ENCODE measurements at regions not wholly inside any gene's neighbourhood (a gene's known extent, or its start where the extent isn't known, plus 50 kb on each side); places are given as distances from the start of the nearest gene placed in this dataset.

- H3K27ac Mint-ChIP-seq: no peak overlapping the region
Observed at GRCh38 chr2:186032930-186033329, 294.3 kb downstream of the FSIP2 start.

DNA sequence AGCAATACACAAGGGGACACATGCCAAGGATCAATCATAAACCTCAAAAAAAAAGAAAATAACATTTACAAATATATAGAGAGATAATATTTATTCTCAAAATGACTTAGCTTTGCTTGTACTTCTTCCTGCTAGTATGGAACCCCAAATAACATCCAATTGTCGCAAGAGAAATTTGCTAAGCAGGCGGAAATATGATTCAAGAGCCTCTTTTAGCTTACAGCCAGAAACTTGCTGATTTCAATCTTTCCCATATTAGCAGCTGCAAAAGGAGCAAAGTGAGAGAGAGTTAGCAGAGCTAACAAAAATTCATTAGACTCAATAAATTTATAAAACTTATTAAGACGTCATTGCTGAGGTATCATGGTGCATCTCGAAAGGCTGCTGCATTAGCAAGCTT, 294.9 kb downstream of the FSIP2 start:
- no peaks in the 10 kb centered on the region for H3K36me3 ChIP-seq (ENCODE audit: control insufficient read depth, insufficient read depth, low read length)
- Mint-ChIP-seq H3K4me1 (no peaks in the 10 kb centered on the region), H3K27me3 (no peaks in the 10 kb centered on the region), H3K4me3 (no peak overlapping the region), H3K36me3 (peaks cover 14% of the 10 kb centered on the region), H3K27ac (no peak overlapping the region), H3K9me3 (peaks cover 0 to 4% (median 0%) of the 10 kb centered on the region in 7 donors)
- H3K27ac ChIP-seq (ENCODE audit: insufficient read depth, low read length, poor library complexity, severe bottlenecking): no peak overlapping the region
- no peak for ATAC-seq (ENCODE audit: low read depth in 2 of 2)
- H3K27me3 ChIP-seq (ENCODE audit: control insufficient read depth, insufficient read depth, low read length): no peaks in the 10 kb centered on the region
- H3K9me3 ChIP-seq (ENCODE audit: control insufficient read depth in 2 of 2, low read length in 2 of 2): no peaks in the 10 kb centered on the region
- no peaks in the 10 kb centered on the region for H3K4me1 ChIP-seq (ENCODE audit: control insufficient read depth, insufficient read depth, low read length, poor library complexity, severe bottlenecking)
- no peak overlapping the region for H3K4me3 ChIP-seq (ENCODE audit: low read depth, low read length)
- no peak for DNase-seq

More at GRCh38 chr2:186032930-186033329, 294.3 kb downstream of the FSIP2 start:
- Histone ChIP-seq H3K4me1 (ENCODE audit: control insufficient read depth, insufficient read depth, low read length, poor library complexity, severe bottlenecking) (no peaks in the 10 kb centered on the region), H3K4me3 (ENCODE audit: low read depth, low read length) (no peak overlapping the region), H3K27ac (ENCODE audit: insufficient read depth, low read length, poor library complexity, severe bottlenecking) (no peak overlapping the region), H3K36me3 (ENCODE audit: control insufficient read depth, insufficient read depth, low read length) (no peaks in the 10 kb centered on the region), H3K27me3 (ENCODE audit: control insufficient read depth, insufficient read depth, low read length) (no peaks in the 10 kb centered on the region), H3K9me3 (ENCODE audit: control insufficient read depth in 2 of 2, low read length in 2 of 2) (no peaks in the 10 kb centered on the region)
- no peak for ATAC-seq (ENCODE audit: low read depth in 2 of 2)
- Mint-ChIP-seq H3K36me3 (peaks cover 14% of the 10 kb centered on the region), H3K4me3 (no peak overlapping the region), H3K27me3 (no peaks in the 10 kb centered on the region), H3K9me3 (peaks cover 0 to 4% (median 0%) of the 10 kb centered on the region in 7 donors), H3K4me1 (no peaks in the 10 kb centered on the region)
- no peak for DNase-seq

DNA sequence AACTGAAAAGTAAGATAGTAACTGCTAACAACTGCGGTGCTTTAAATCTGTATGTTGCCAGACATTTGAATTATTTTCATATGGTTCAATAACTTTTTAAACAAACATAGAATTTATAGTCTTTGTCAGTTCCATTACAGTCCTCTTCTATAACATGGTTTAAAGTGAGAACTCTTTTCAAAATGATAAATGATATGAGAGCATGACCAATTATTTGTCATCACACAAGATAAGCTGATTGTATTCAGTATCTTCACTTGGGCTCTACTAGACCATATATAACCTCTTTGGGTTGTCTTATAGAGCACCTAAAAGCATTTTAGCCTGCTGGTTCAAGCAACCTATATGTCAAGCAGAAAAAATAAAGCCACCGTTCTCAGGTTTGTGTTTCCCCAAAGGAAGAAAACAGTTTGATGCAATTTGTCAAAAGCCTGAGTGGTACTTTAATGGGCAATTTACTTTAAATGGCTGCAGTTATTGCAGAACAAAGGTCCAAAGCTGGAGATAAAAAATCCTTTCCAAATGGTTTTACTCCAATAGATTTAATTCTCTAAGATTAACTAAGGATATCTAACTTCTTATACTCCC, 298.4 kb downstream of the FSIP2 start:
- H3K27me3 Mint-ChIP-seq: no peaks in the 10 kb centered on the region
- no peaks in the 10 kb centered on the region for H3K4me1 Mint-ChIP-seq
- H3K27ac Mint-ChIP-seq: no peak overlapping the region
- H3K9me3 ChIP-seq (ENCODE audit: control insufficient read depth in 2 of 2, low read length in 2 of 2): no peaks in the 10 kb centered on the region
- no peaks in the 10 kb centered on the region for H3K27me3 ChIP-seq (ENCODE audit: control insufficient read depth, insufficient read depth, low read length)
- no peak overlapping the region for H3K4me3 ChIP-seq (ENCODE audit: low read depth, low read length)
- H3K9me3 Mint-ChIP-seq: peaks cover 0 to 1% (median 0%) of the 10 kb centered on the region in 7 donors
- DNase-seq (no peak), ATAC-seq (ENCODE audit: low read depth in 2 of 2) (no peak)
- H3K4me3 Mint-ChIP-seq: no peak overlapping the region
- H3K4me1 ChIP-seq (ENCODE audit: control insufficient read depth, insufficient read depth, low read length, poor library complexity, severe bottlenecking): no peaks in the 10 kb centered on the region
- peaks cover 5% of the 10 kb centered on the region for H3K36me3 Mint-ChIP-seq
- no peaks in the 10 kb centered on the region for H3K36me3 ChIP-seq (ENCODE audit: control insufficient read depth, insufficient read depth, low read length)
- no peak overlapping the region for H3K27ac ChIP-seq (ENCODE audit: insufficient read depth, low read length, poor library complexity, severe bottlenecking)

DNA sequence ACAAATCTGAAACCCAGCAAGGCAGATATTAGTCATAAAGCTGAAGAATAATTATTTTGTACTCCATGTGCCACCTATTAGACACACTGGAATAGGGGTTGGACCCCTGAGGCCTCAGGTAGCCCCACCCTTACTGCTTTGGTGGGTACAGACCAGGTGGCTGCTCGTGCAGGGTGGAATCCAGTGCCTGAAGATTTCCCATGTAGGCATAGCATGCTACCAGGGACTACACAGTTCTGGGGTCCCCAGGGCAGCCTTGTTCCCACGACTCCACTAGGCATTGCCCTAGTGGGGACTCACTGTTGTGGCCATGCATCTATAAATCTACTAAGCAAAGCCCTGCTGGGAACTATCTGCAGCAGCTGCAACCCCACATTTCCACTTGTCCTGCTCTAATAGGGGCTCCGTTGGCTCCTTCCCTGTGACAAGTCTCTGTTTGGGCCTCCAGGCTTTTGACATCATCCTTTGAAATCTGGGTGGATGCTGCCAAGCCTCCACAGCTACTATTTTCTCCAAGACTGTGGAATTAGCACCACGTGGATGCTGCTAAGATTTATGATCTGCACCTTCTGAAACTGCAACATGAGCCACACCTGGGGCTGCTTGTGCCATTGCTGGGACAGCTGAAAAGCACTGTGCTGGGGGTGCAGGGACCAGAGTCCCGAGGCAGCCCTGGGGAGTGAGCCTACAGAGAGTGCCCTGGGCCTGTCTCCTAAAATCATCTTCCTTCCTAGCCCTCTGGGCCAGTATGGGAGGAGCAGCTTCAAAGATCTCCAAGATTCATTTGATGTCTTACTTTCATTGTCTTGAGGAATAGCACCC, 303.8 kb downstream of the FSIP2 start:
- H3K9me3 ChIP-seq (ENCODE audit: control insufficient read depth in 2 of 2, low read length in 2 of 2): no peaks in the 10 kb centered on the region
- no peak overlapping the region for H3K27ac ChIP-seq (ENCODE audit: insufficient read depth, low read length, poor library complexity, severe bottlenecking)
- H3K36me3 ChIP-seq (ENCODE audit: control insufficient read depth, insufficient read depth, low read length): no peaks in the 10 kb centered on the region
- Mint-ChIP-seq H3K27me3 (no peaks in the 10 kb centered on the region), H3K9me3 (no peaks in the 10 kb centered on the region), H3K36me3 (no peaks in the 10 kb centered on the region), H3K4me3 (no peak overlapping the region), H3K4me1 (no peaks in the 10 kb centered on the region), H3K27ac (no peak overlapping the region)
- H3K4me1 ChIP-seq (ENCODE audit: control insufficient read depth, insufficient read depth, low read length, poor library complexity, severe bottlenecking): no peaks in the 10 kb centered on the region
- no peak overlapping the region for H3K4me3 ChIP-seq (ENCODE audit: low read depth, low read length)
- DNase-seq: no peak
- H3K27me3 ChIP-seq (ENCODE audit: control insufficient read depth, insufficient read depth, low read length): no peaks in the 10 kb centered on the region
- ATAC-seq (ENCODE audit: low read depth in 2 of 2): no peak

- ATAC-seq (ENCODE audit: low read depth in 2 of 2) (no peak), DNase-seq (no peak)
- Mint-ChIP-seq H3K9me3 (no peaks in the 10 kb centered on the region), H3K4me1 (no peaks in the 10 kb centered on the region), H3K4me3 (no peak overlapping the region), H3K27me3 (no peaks in the 10 kb centered on the region), H3K27ac (no peak overlapping the region), H3K36me3 (no peaks in the 10 kb centered on the region)
- no peak overlapping the region for H3K27ac ChIP-seq (ENCODE audit: insufficient read depth, low read length, poor library complexity, severe bottlenecking)
- H3K4me3 ChIP-seq (ENCODE audit: low read depth, low read length): no peak overlapping the region
- H3K4me1 ChIP-seq (ENCODE audit: control insufficient read depth, insufficient read depth, low read length, poor library complexity, severe bottlenecking): no peaks in the 10 kb centered on the region
- H3K9me3 ChIP-seq (ENCODE audit: control insufficient read depth in 2 of 2, low read length in 2 of 2): no peaks in the 10 kb centered on the region
- no peaks in the 10 kb centered on the region for H3K36me3 ChIP-seq (ENCODE audit: control insufficient read depth, insufficient read depth, low read length)
- H3K27me3 ChIP-seq (ENCODE audit: control insufficient read depth, insufficient read depth, low read length): no peaks in the 10 kb centered on the region
Observed at GRCh38 chr2:186044761-186045160, 306.2 kb downstream of the FSIP2 start.

DNA sequence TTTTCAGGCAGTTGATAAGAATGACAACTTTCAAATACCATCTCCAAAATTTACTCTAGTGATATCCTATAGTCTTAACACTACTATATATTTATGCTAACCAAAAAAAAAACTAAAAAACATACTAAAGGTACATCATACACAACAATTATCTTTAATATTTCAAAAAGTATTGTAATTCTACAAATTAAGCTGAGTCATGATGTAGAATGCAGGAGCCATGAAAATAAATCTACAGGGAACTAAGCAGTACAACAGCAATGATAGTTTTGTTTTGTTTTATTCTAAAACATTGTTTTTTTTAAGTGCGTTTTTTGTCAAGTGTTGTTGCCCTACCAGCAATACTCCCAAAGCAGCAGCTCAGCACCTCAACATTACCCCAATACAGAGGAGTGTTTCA, 314.3 kb downstream of the FSIP2 start:
- no peak overlapping the region for H3K4me3 ChIP-seq (ENCODE audit: low read depth, low read length)
- no peaks in the 10 kb centered on the region for H3K27me3 Mint-ChIP-seq
- ATAC-seq (ENCODE audit: low read depth in 2 of 2): no peak

DNA sequence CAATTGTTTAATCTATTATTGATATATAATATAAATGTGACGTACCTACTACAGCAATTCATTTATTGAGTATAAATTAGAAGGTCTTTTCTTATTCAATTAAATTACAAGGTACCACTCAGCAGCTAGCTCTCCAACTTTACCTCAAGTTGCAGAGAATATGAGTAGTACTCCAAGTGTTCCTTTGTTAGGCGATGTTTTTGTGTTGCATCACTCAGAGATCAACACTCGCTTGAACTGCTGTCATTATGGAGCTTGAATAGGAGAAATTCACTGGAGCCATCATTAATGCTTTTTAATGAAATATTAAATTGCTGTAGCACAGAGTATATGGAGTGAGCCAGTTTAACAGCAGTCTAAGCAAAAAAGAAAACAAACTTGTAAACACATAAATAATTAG, 320.0 kb downstream of the FSIP2 start:
- Mint-ChIP-seq H3K4me1 (no peaks in the 10 kb centered on the region), H3K27ac (no peak overlapping the region), H3K9me3 (peaks cover 0 to 6% (median 0%) of the 10 kb centered on the region in 7 donors), H3K27me3 (no peaks in the 10 kb centered on the region), H3K36me3 (peaks cover 4% of the 10 kb centered on the region), H3K4me3 (no peak overlapping the region)
- Histone ChIP-seq H3K27me3 (ENCODE audit: control insufficient read depth, insufficient read depth, low read length) (no peaks in the 10 kb centered on the region), H3K27ac (ENCODE audit: insufficient read depth, low read length, poor library complexity, severe bottlenecking) (no peak overlapping the region), H3K36me3 (ENCODE audit: control insufficient read depth, insufficient read depth, low read length) (no peaks in the 10 kb centered on the region), H3K9me3 (ENCODE audit: control insufficient read depth in 2 of 2, low read length in 2 of 2) (no peaks in the 10 kb centered on the region), H3K4me1 (ENCODE audit: control insufficient read depth, insufficient read depth, low read length, poor library complexity, severe bottlenecking) (no peaks in the 10 kb centered on the region), H3K4me3 (ENCODE audit: low read depth, low read length) (no peak overlapping the region)
- DNase-seq (no peak), ATAC-seq (ENCODE audit: low read depth in 2 of 2) (no peak)

More for the DNA sequence above, 314.3 kb downstream of the FSIP2 start:
- no peak for DNase-seq
- H3K4me3 Mint-ChIP-seq: no peak overlapping the region
- no peaks in the 10 kb centered on the region for H3K27me3 ChIP-seq (ENCODE audit: control insufficient read depth, insufficient read depth, low read length)
- H3K36me3 ChIP-seq (ENCODE audit: control insufficient read depth, insufficient read depth, low read length): no peaks in the 10 kb centered on the region
- H3K36me3 Mint-ChIP-seq: no peaks in the 10 kb centered on the region
- H3K4me1 ChIP-seq (ENCODE audit: control insufficient read depth, insufficient read depth, low read length, poor library complexity, severe bottlenecking): no peaks in the 10 kb centered on the region
- no peak overlapping the region for H3K27ac Mint-ChIP-seq
- H3K27ac ChIP-seq (ENCODE audit: insufficient read depth, low read length, poor library complexity, severe bottlenecking): no peak overlapping the region
- H3K4me1 Mint-ChIP-seq: no peaks in the 10 kb centered on the region
- H3K9me3 Mint-ChIP-seq: peaks cover 0 to 4% (median 0%) of the 10 kb centered on the region in 7 donors
- no peaks in the 10 kb centered on the region for H3K9me3 ChIP-seq (ENCODE audit: control insufficient read depth in 2 of 2, low read length in 2 of 2)

DNA sequence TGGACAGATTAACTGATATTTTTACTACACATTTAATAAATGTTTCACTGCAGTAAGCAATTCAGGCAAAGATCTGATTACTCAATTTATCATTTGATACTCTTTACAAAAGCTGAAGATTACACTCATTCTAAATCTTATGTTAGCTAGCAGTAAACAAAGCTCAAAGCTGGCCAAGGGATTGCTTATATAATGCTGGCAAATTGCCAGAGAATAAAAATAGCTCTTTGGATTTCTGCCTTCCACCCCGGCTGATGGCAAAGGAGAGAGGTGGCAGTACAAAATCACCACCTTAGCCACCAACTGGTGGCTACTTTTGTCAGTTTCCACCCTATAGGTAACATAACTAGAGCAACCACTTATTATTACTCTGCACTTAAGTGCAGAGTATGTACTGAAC, 320.5 kb downstream of the FSIP2 start:
- H3K4me1 ChIP-seq (ENCODE audit: control insufficient read depth, insufficient read depth, low read length, poor library complexity, severe bottlenecking): no peaks in the 10 kb centered on the region
- DNase-seq: no peak
- H3K27me3 Mint-ChIP-seq: no peaks in the 10 kb centered on the region
- peaks cover 0 to 5% (median 0%) of the 10 kb centered on the region in 7 donors for H3K9me3 Mint-ChIP-seq
- no peaks in the 10 kb centered on the region for H3K36me3 ChIP-seq (ENCODE audit: control insufficient read depth, insufficient read depth, low read length)
- no peak overlapping the region for H3K4me3 ChIP-seq (ENCODE audit: low read depth, low read length)
- no peaks in the 10 kb centered on the region for H3K27me3 ChIP-seq (ENCODE audit: control insufficient read depth, insufficient read depth, low read length)
- no peaks in the 10 kb centered on the region for H3K4me1 Mint-ChIP-seq
- no peak overlapping the region for H3K27ac ChIP-seq (ENCODE audit: insufficient read depth, low read length, poor library complexity, severe bottlenecking)
- H3K36me3 Mint-ChIP-seq: peaks cover 4% of the 10 kb centered on the region
- no peak for ATAC-seq (ENCODE audit: low read depth in 2 of 2)
- no peak overlapping the region for H3K4me3 Mint-ChIP-seq
- no peak overlapping the region for H3K27ac Mint-ChIP-seq
- H3K9me3 ChIP-seq (ENCODE audit: control insufficient read depth in 2 of 2, low read length in 2 of 2): no peaks in the 10 kb centered on the region
